ENCODE measurements at regions not wholly inside any gene's neighbourhood (a gene's known extent, or its start where the extent isn't known, plus 50 kb on each side); places are given as distances from the start of the nearest gene placed in this dataset.

DNA sequence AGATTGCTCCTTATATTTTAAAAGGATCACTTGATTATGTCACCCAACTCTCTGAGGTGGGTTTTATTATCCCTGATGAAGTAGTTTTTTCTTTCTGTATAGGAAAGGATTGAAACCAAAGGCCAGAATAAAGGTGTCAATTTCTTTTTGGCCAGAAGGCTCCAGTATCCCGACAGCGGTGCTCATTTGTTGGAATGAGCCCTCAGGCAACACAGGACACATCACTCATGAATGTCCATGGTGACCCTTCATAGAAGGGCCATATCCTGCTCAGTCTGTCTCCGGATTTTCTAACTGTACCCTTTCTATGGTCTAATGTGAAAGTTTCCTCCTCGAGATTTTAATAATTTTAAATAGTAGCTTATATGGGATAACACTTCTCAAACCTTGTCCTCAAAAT is 171.3 kb upstream of the USP24 start:
- Histone ChIP-seq H2AK5ac (ENCODE audit: low read depth, low read length) (no peak overlapping the region), H2BK120ac (replicated peaks; ENCODE audit: low read depth, low read length) (no peak overlapping the region), H3K4me2 (ENCODE audit: insufficient read depth in 1 of 2, low read depth in 2 of 2, low read length in 2 of 2) (no peak overlapping the region), H3K4me1 (replicated peaks in 1 of 4; ENCODE audit: control insufficient read depth in 3 of 4, insufficient read depth in 4 of 4, low read length in 3 of 4) (no peaks in the 10 kb centered on the region), H2AFZ (ENCODE audit: low read length) (no peak overlapping the region), H3K27ac (ENCODE audit: low read depth, low read length) (no peak overlapping the region), H4K8ac (ENCODE audit: extremely low read depth, insufficient read depth, low read length) (no peak overlapping the region), H2BK5ac (ENCODE audit: low read depth, low read length) (no peak overlapping the region), H2BK20ac (ENCODE audit: low read length) (no peak overlapping the region), H3K18ac (ENCODE audit: extremely low read depth, low read length) (no peak overlapping the region), H2BK12ac (ENCODE audit: low read depth, low read length) (no peak overlapping the region), H3K79me2 (ENCODE audit: control insufficient read depth in 1 of 2, insufficient read depth in 2 of 2, low read length in 2 of 2) (no peaks in the 10 kb centered on the region), H3K56ac (replicated peaks; ENCODE audit: insufficient read length, low read depth, low read length) (no peak overlapping the region), H3K4ac (replicated peaks; ENCODE audit: insufficient read length, low read depth, low read length) (no peak overlapping the region), H3K27me3 (replicated peaks in 1 of 4; ENCODE audit: control insufficient read depth in 3 of 4, extremely low read depth in 1 of 4, insufficient read depth in 3 of 4, low read length in 3 of 4) (no peaks in the 10 kb centered on the region), H3K23me2 (ENCODE audit: low read depth, low read length) (no peaks in the 10 kb centered on the region), H3K9ac (replicated peaks in 1 of 4; ENCODE audit: extremely low read depth in 1 of 4, low read depth in 3 of 4, low read length in 3 of 4) (no peak overlapping the region), H4K20me1 (replicated peaks in 1 of 2; ENCODE audit: control insufficient read depth in 1 of 2, insufficient read depth in 2 of 2, low read length in 2 of 2) (no peaks in the 10 kb centered on the region), H3K36me3 (ENCODE audit: control insufficient read depth in 2 of 4, insufficient read depth in 4 of 4, low read length in 3 of 4) (no peaks in the 10 kb centered on the region; a peak in 1 of 8 replicates), H3K4me3 (ENCODE audit: extremely low read depth in 1 of 4, insufficient read depth in 2 of 4, low read depth in 3 of 4, low read length in 4 of 4) (no peak overlapping the region), H3K79me1 (ENCODE audit: low read depth, low read length) (no peaks in the 10 kb centered on the region), H4K91ac (replicated peaks; ENCODE audit: insufficient read length, low read length) (no peak overlapping the region), H3K23ac (ENCODE audit: insufficient read length) (no peak overlapping the region), H3K14ac (ENCODE audit: insufficient read length) (no peak overlapping the region), H4K5ac (ENCODE audit: insufficient read length, low read depth, low read length) (no peak overlapping the region), H2BK15ac (ENCODE audit: low read length) (no peak overlapping the region), H3K9me3 (ENCODE audit: insufficient read depth in 2 of 2, low read depth in 1 of 2, low read length in 1 of 2) (no peaks in the 10 kb centered on the region)
- DNase-seq (ENCODE audit: low read depth in 1 of 2, low spot score in 2 of 2) (no peak), FAIRE-seq (no peak)
- POLR2A ChIA-PET (ENCODE audit: partially characterized antibody), result no interaction called here
- 92% methylated on average over 4 of the region's 4 CpGs; no CpG with 5 or more reads in 1 of the 2 experiments for WGBS, 2 experiments (ENCODE audit: extremely low coverage in 1 of 2, insufficient coverage in 1 of 2, insufficient read length in 1 of 2, insufficient replicate concordance in 2 of 2, low coverage in 1 of 2, low lambda C conversion rate in 2 of 2, missing lambda C conversion rate in 1 of 2)
- TF ChIP-seq BRCA1 (IDR thresholded peaks at IDR 0.05; ENCODE audit: low read depth, low read length), result no peak
- CTCF ChIA-PET (ENCODE audit: partially characterized antibody), result interaction anchor here (3.0 kb wide), 1 partner anchor 11 kb away, joined by 14 read pairs; no protein-coding TSS in a partner anchor
